ENCODE measurements at regions not wholly inside any gene's neighbourhood (a gene's known extent, or its start where the extent isn't known, plus 50 kb on each side); places are given as distances from the start of the nearest gene placed in this dataset.
A peak's percentile ranks its signal among the peaks of the same experiment; 100 is the strongest.

DNA sequence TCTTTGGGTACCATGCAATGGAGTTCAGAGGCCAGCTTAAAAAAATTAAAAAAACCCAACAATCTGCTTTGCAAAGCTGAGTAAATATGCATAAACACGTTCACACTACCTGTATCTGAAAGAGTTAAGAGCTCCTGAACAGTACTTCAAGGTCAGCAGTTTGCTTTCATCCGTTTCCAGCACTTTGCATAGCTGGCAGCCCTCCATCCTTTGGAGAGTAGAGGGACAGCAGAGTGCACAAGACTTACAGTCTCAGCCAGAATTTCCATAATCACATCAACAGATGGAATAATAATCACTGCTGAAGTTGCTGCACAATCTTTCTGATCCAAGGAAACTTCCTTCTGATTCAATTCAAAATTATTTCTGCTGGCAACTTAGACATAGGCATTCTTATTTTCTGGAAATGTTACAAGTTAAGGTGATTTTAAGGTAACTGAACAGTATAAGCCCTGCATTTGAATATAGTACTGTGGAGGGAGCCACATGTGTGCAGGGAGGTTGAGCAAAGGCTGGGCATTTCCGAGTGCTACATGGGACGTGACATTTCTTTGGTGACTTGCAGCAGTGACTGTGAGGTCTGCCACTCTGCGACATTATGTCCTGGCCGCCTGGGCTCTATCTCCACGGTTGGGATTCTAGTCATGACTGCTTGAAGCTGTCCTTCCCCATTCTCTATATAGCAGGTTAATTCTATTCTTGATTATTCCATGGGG lies 73.5 kb upstream of the EMCN start:
- intact Hi-C loops (cut with DNase I): no loop called here
- Histone ChIP-seq H3K9me3 (no peaks in the 10 kb centered on the region), H3K4me1 (peaks cover 5% of the 10 kb centered on the region), H3K4me3 (no peak overlapping the region), H3K36me3 (no peaks in the 10 kb centered on the region), H3K27ac (no peak overlapping the region), H3K27me3 (ENCODE audit: low read depth) (no peaks in the 10 kb centered on the region)
- ATAC-seq (peak; percentile 82 to 90), DNase-seq (peak; percentile 56)
- TF ChIP-seq CTCF (IDR thresholded peaks at IDR 0.05): no peak

GRCh38 chr4:100590325-100590724 lies 72.5 kb upstream of the EMCN start:
- Histone ChIP-seq H3K36me3 (no peaks in the 10 kb centered on the region), H3K27me3 (ENCODE audit: low read depth) (no peaks in the 10 kb centered on the region), H3K27ac (no peak overlapping the region), H3K9me3 (no peaks in the 10 kb centered on the region), H3K4me1 (peaks cover 5% of the 10 kb centered on the region), H3K4me3 (no peak overlapping the region)
- TF ChIP-seq CTCF (IDR thresholded peaks at IDR 0.05): no peak
- intact Hi-C loops (cut with DNase I): no loop called here
- DNase-seq: no peak
- ATAC-seq: no peak

GRCh38 chr4:100588076-100588475 lies 70.3 kb upstream of the EMCN start:
- no peak for ATAC-seq

GRCh38 chr4:100582146-100582545 lies 64.3 kb upstream of the EMCN start:
- no peaks in the 10 kb centered on the region for H3K27me3 ChIP-seq (ENCODE audit: low read depth)
- DNase-seq (no peak), ATAC-seq (no peak)
- TF ChIP-seq CTCF (IDR thresholded peaks at IDR 0.05): no peak
- no peaks in the 10 kb centered on the region for H3K4me1 ChIP-seq
- intact Hi-C loops (cut with DNase I): no loop called here
- H3K4me3 ChIP-seq: no peak overlapping the region
- no peaks in the 10 kb centered on the region for H3K36me3 ChIP-seq
- no peaks in the 10 kb centered on the region for H3K9me3 ChIP-seq
- H3K27ac ChIP-seq: no peak overlapping the region

More at GRCh38 chr4:100588076-100588475, 70.3 kb upstream of the EMCN start:
- no peak for DNase-seq
- no peak overlapping the region for H3K27ac ChIP-seq
- no peak overlapping the region for H3K4me3 ChIP-seq
- H3K9me3 ChIP-seq: no peaks in the 10 kb centered on the region
- no peaks in the 10 kb centered on the region for H3K27me3 ChIP-seq (ENCODE audit: low read depth)
- peaks cover 5% of the 10 kb centered on the region for H3K4me1 ChIP-seq
- no peaks in the 10 kb centered on the region for H3K36me3 ChIP-seq
- no peak for TF ChIP-seq CTCF (IDR thresholded peaks at IDR 0.05)
- intact Hi-C loops (cut with DNase I): no loop called here

DNA sequence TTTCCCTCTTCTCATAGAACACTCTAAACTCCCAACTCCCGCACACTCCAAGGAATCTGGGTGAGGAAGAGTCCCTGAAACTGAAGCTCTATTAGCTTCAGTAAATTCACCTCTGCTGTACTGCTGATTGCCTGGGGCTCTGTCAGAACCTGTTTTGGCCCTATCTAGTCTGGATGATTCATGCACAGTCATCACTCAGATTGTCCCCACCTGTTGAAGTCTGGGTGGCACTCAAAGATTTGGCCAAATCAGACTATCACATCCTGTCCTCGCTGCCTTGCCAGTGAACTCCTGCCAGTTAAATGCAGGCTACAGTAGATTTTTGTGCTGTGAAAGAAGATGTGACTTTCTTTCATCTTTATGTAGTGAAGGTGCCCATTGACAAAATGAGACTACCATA lies 63.5 kb upstream of the EMCN start:
- DNase-seq (no peak), ATAC-seq (no peak)
- Histone ChIP-seq H3K27ac (no peak overlapping the region), H3K4me3 (no peak overlapping the region), H3K9me3 (no peaks in the 10 kb centered on the region), H3K27me3 (ENCODE audit: low read depth) (no peaks in the 10 kb centered on the region), H3K4me1 (no peaks in the 10 kb centered on the region), H3K36me3 (no peaks in the 10 kb centered on the region)
- intact Hi-C loops (cut with DNase I): no loop called here
- TF ChIP-seq CTCF (IDR thresholded peaks at IDR 0.05): no peak

Data from lower lobe of right lung (tissue), 2 donors.